ENCODE measurements at regions not wholly inside any gene's neighbourhood (a gene's known extent, or its start where the extent isn't known, plus 50 kb on each side); places are given as distances from the start of the nearest gene placed in this dataset.

- no peak for DNase-seq (ENCODE audit: low spot score in 2 of 2)
- Histone ChIP-seq H3K27me3 (no peaks in the 10 kb centered on the region), H3K9me3 (no peaks in the 10 kb centered on the region), H3K27ac (no peak overlapping the region), H3K4me3 (no peak overlapping the region), H3K4me1 (no peaks in the 10 kb centered on the region), H3K36me3 (no peaks in the 10 kb centered on the region)
- TF ChIP-seq CTCF (IDR thresholded peaks at IDR 0.05) = no peak
- intact Hi-C loops (cut with DNase I) = no loop called here
Measured at GRCh38 chr18:1796636-1797035, 774.7 kb downstream of the METTL4 start.

- Histone ChIP-seq H3K27me3 (no peaks in the 10 kb centered on the region), H3K36me3 (no peaks in the 10 kb centered on the region), H3K4me3 (no peak overlapping the region), H3K4me1 (no peaks in the 10 kb centered on the region), H3K27ac (no peak overlapping the region), H3K9me3 (no peaks in the 10 kb centered on the region)
- intact Hi-C loops (cut with DNase I) = no loop called here
- TF ChIP-seq CTCF (IDR thresholded peaks at IDR 0.05) = no peak
- no peak for DNase-seq (ENCODE audit: low spot score in 2 of 2)
Measured at GRCh38 chr18:1797235-1797634, 774.1 kb downstream of the METTL4 start.

- Histone ChIP-seq H3K4me3 (no peak overlapping the region), H3K27ac (no peak overlapping the region), H3K9me3 (no peaks in the 10 kb centered on the region), H3K4me1 (no peaks in the 10 kb centered on the region), H3K36me3 (no peaks in the 10 kb centered on the region), H3K27me3 (no peaks in the 10 kb centered on the region)
- no peak for TF ChIP-seq CTCF (IDR thresholded peaks at IDR 0.05)
- DNase-seq (ENCODE audit: low spot score in 2 of 2) = no peak
- intact Hi-C loops (cut with DNase I) = no loop called here
Measured at GRCh38 chr18:1805521-1805920, 765.8 kb downstream of the METTL4 start.

GRCh38 chr18:1806884-1807615 lies 764.3 kb downstream of the METTL4 start:
- TF ChIP-seq CTCF (IDR thresholded peaks at IDR 0.05) = no peak

GRCh38 chr18:1811282-1811681 lies 760.0 kb downstream of the METTL4 start:
- no peaks in the 10 kb centered on the region for H3K4me1 ChIP-seq
- H3K27ac ChIP-seq = no peak overlapping the region
- no peaks in the 10 kb centered on the region for H3K9me3 ChIP-seq
- H3K36me3 ChIP-seq = no peaks in the 10 kb centered on the region
- no peak for DNase-seq (ENCODE audit: low spot score in 2 of 2)
- intact Hi-C loops (cut with DNase I) = no loop called here
- TF ChIP-seq CTCF (IDR thresholded peaks at IDR 0.05) = no peak
- no peak overlapping the region for H3K4me3 ChIP-seq
- H3K27me3 ChIP-seq = no peaks in the 10 kb centered on the region

More at GRCh38 chr18:1806884-1807615, 764.3 kb downstream of the METTL4 start:
- no peak for DNase-seq (ENCODE audit: low spot score in 2 of 2)
- Histone ChIP-seq H3K4me1 (no peaks in the 10 kb centered on the region), H3K27ac (no peak overlapping the region), H3K36me3 (no peaks in the 10 kb centered on the region), H3K4me3 (no peak overlapping the region), H3K27me3 (no peaks in the 10 kb centered on the region), H3K9me3 (no peaks in the 10 kb centered on the region)
- intact Hi-C loops (cut with DNase I) = no loop called here

GRCh38 chr18:1825296-1825695 lies 746.0 kb downstream of the METTL4 start:
- Histone ChIP-seq H3K27me3 (no peaks in the 10 kb centered on the region), H3K4me1 (no peaks in the 10 kb centered on the region), H3K36me3 (no peaks in the 10 kb centered on the region), H3K27ac (no peak overlapping the region), H3K4me3 (no peak overlapping the region), H3K9me3 (no peaks in the 10 kb centered on the region)
- no peak for DNase-seq (ENCODE audit: low spot score in 2 of 2)
- TF ChIP-seq CTCF (IDR thresholded peaks at IDR 0.05) = no peak
- intact Hi-C loops (cut with DNase I) = no loop called here

Data from ascending aorta (tissue), 2 donors.